SU-DHL-6 (cell line): ENCODE measurements at regions not wholly inside any gene's neighbourhood (a gene's known extent, or its start where the extent isn't known, plus 50 kb on each side); places are given as distances from the start of the nearest gene placed in this dataset.

ENCODE experiments used
- CTCF ChIP-seq: fragments of 200-600 bp; sonication (generic); IDR thresholded peaks from one replicate; pipeline ENCODE4 v1.5.1; 2017; ENCODE audit warnings: antibody characterized with exemption, mild to moderate bottlenecking, low read length, moderate library complexity; ENCODE audit not compliant: insufficient read depth, poor library complexity, severe bottlenecking
- EZH2phosphoT487 ChIP-seq: fragments of 200-600 bp; sonication (generic), shearing (Covaris generic); conservative IDR thresholded peaks from 2 replicates; pipeline ENCODE4 v1.6.1; 2018; ENCODE audit warnings: mild to moderate bottlenecking, antibody characterized with exemption, low read length, moderate library complexity, mixed read lengths

GRCh38 chr10:131568866-131569265 lies 257.3 kb upstream of the TCERG1L start:
- TF ChIP-seq CTCF (no peak), EZH2phosphoT487 (no peak)
